VCaP (cell line): ENCODE measurements at regions not wholly inside any gene's neighbourhood (a gene's known extent, or its start where the extent isn't known, plus 50 kb on each side); places are given as distances from the start of the nearest gene placed in this dataset.
"Not testable (repeated sequence)": the region's sequence is repeated elsewhere in the genome, so short reads cannot be mapped to it uniquely, and the experiment has no call there.

Source experiments
- H3K27ac ChIP-seq: fragments of 450-650 bp; 2 replicates; pipeline ENCODE4 v1.5.1; 2017
- CTCF ChIP-seq: fragments of 450-650 bp; conservative IDR thresholded peaks from 2 replicates; pipeline ENCODE4 v1.5.1; 2017; ENCODE audit warnings: mild to moderate bottlenecking, moderate library complexity

- TF ChIP-seq CTCF, result no peak
- H3K27ac ChIP-seq, result no peak overlapping the region
Measured at GRCh38 chr2:187884003-187884402, 329.8 kb upstream of the TFPI start.

GRCh38 chr2:187890690-187891089 lies 336.5 kb upstream of the TFPI start:
- no peak overlapping the region for H3K27ac ChIP-seq
- no peak for TF ChIP-seq CTCF

GRCh38 chr2:187900021-187900420 lies 345.8 kb upstream of the TFPI start:
- TF ChIP-seq CTCF, result no peak

GRCh38 chr2:187906021-187906420 lies 351.8 kb upstream of the TFPI start:
- H3K27ac ChIP-seq, result no peak overlapping the region
- no peak for TF ChIP-seq CTCF

More at GRCh38 chr2:187900021-187900420, 345.8 kb upstream of the TFPI start:
- H3K27ac ChIP-seq, result no peak overlapping the region

- H3K27ac ChIP-seq, result not testable (repeated sequence)
Measured at GRCh38 chr2:187910922-187911321, 356.7 kb upstream of the TFPI start.

- no peak for TF ChIP-seq CTCF
- no peak overlapping the region for H3K27ac ChIP-seq
Measured at GRCh38 chr2:187912950-187913349, 358.7 kb upstream of the TFPI start.

GRCh38 chr2:187915810-187916209 lies 361.6 kb upstream of the TFPI start:
- no peak for TF ChIP-seq CTCF
- H3K27ac ChIP-seq, result no peak overlapping the region

GRCh38 chr2:187916799-187917198 lies 362.6 kb upstream of the TFPI start:
- no peak overlapping the region for H3K27ac ChIP-seq
- no peak for TF ChIP-seq CTCF
